Common myeloid progenitor, CD34-positive (primary cell): ENCODE measurements at regions not wholly inside any gene's neighbourhood (a gene's known extent, or its start where the extent isn't known, plus 50 kb on each side); places are given as distances from the start of the nearest gene placed in this dataset.

Experiments used
- CTCF ChIA-PET: fragments of 350-600 bp; sonication (Branson Sonifier 250); formaldehyde crosslinking; loops from one replicate; lab custom pipeline; 2021; ENCODE audit warnings: antibody characterized with exemption; lab: Charles Lee
- POLR2A ChIA-PET: fragments of 350-600 bp; sonication (Branson Sonifier 250); formaldehyde crosslinking; loops from one replicate; lab custom pipeline; 2021; ENCODE audit warnings: antibody characterized with exemption; lab: Charles Lee
- DNase-seq, 3 donors: peaks; one replicate each; pipeline versions ENCODE4 v3.0.0 to v3.0.0-alpha.2; 2013
- H3K27ac ChIP-seq, 2 experiments: 1 replicate in 1 of 2; 2 replicates in 1 of 2; pipeline ENCODE4 v1.7.0; 2013; ENCODE audit warnings: inconsistent platforms in 2 of 2, low read length in 2 of 2, mild to moderate bottlenecking in 2 of 2, low read depth in 1 of 2, moderate library complexity in 1 of 2; ENCODE audit not compliant: severe bottlenecking in 2 of 2, insufficient read depth in 1 of 2, poor library complexity in 1 of 2
- H3K27me3 ChIP-seq, 5 experiments: replicated peaks in 2 of 5; 1 replicate in 3 of 5; 2 replicates in 2 of 5; pipeline versions ENCODE4 v1.6.1 to v1.7.0; 2013; ENCODE audit warnings: low read length in 4 of 5, mild to moderate bottlenecking in 2 of 5, moderate library complexity in 2 of 5, inconsistent platforms in 1 of 5; ENCODE audit not compliant: insufficient read depth in 5 of 5, control insufficient read depth in 4 of 5
- H3K36me3 ChIP-seq, 4 experiments: 1 replicate in 2 of 4; 2 replicates in 2 of 4; pipeline versions ENCODE4 v1.6.1 to v1.7.0; 2013; ENCODE audit warnings: low read length in 3 of 4, control low read depth in 1 of 4, mild to moderate bottlenecking in 1 of 4; ENCODE audit not compliant: control insufficient read depth in 4 of 4, insufficient read depth in 4 of 4
- H3K4me1 ChIP-seq, 4 experiments: 1 replicate in 3 of 4; 2 replicates in 1 of 4; pipeline versions ENCODE4 v1.6.1 to v1.7.1; 2013; ENCODE audit warnings: low read length in 3 of 4, mild to moderate bottlenecking in 3 of 4, control low read depth in 1 of 4, inconsistent platforms in 1 of 4, moderate library complexity in 1 of 4; ENCODE audit not compliant: control insufficient read depth in 4 of 4, insufficient read depth in 4 of 4; ENCODE audit errors: control extremely low read depth in 1 of 4
- H3K4me3 ChIP-seq, 7 experiments: 1 replicate in 4 of 7; 2 replicates in 3 of 7; pipeline versions ENCODE4 v1.5.1 to v1.7.0; 2013; ENCODE audit warnings: mild to moderate bottlenecking in 7 of 7, low read length in 6 of 7, moderate library complexity in 6 of 7, inconsistent platforms in 2 of 7, low read depth in 2 of 7, control low read depth in 1 of 7; ENCODE audit not compliant: insufficient read depth in 4 of 7, control insufficient read depth in 1 of 7; ENCODE audit errors: extremely low read depth in 1 of 7
- H3K9me3 ChIP-seq, 5 experiments: 1 replicate in 4 of 5; 2 replicates in 1 of 5; pipeline versions ENCODE4 v1.6.1 to v1.7.1; 2013; ENCODE audit warnings: low read length in 4 of 5, mild to moderate bottlenecking in 2 of 5, inconsistent platforms in 1 of 5, low read depth in 1 of 5, moderate library complexity in 1 of 5; ENCODE audit not compliant: control insufficient read depth in 4 of 5, insufficient read depth in 2 of 5; ENCODE audit errors: control extremely low read depth in 1 of 5
- WGBS: methylation state at CpG from one replicate; pipeline ENCODE4 v1.1.5; 2013; ENCODE audit not compliant: insufficient coverage; 5-methylcytosine and 5-hydroxymethylcytosine counted together

DNA sequence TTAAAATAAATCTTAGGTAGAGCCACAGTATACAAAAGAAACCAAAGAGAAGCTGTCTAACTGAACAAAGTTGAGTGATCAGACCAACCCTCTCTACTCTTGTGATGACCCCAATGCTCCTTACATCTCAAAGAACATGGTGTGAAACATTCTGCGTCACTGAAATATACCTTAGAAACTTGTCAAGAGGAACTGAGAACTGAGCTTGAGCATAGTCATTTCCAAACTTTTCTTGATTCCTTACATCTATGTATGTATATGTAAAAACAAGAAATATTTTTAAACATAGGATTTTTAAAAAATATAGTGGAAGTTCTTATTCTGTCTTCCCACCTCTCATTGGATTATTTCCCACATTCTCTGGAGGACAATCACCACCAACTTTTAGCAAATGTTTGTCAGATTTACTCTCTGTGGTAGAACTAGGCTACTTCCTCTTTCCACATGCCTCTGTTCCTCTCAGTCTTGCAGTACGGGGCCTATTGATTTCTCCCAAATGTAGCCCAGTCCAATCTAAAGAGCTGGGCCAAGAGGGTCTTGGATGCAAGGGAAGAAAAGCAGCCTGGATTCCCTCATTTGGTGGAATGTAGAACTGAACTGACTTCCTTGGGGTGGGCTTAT lies 98.2 kb upstream of the HHIP start:
- POLR2A ChIA-PET = no interaction called here
- no peaks in the 10 kb centered on the region for H3K36me3 ChIP-seq
- H3K27me3 ChIP-seq = no peaks in the 10 kb centered on the region
- H3K4me1 ChIP-seq = no peaks in the 10 kb centered on the region
- peak in 1 of 3 donors; percentile 30 for DNase-seq
- CTCF ChIA-PET = no interaction called here
- H3K4me3 ChIP-seq = no peak overlapping the region
- no peak overlapping the region for H3K27ac ChIP-seq
- WGBS = 0% methylated on average over 1 of the region's 2 CpGs
- peaks cover 0 to 4% (median 0%) of the 10 kb centered on the region in 5 experiments for H3K9me3 ChIP-seq

- no peak overlapping the region for H3K27ac ChIP-seq
- DNase-seq = peak in 1 of 3 donors; percentile 11
- peaks cover 0 to 8% (median 3%) of the 10 kb centered on the region in 4 experiments for H3K4me1 ChIP-seq
- POLR2A ChIA-PET = interaction anchor here (0.7 kb wide), 1 partner anchor 410 kb away, joined by 4 read pairs; no protein-coding TSS in a partner anchor
- CTCF ChIA-PET = no interaction called here
- H3K4me3 ChIP-seq = no peak overlapping the region
- no peaks in the 10 kb centered on the region for H3K27me3 ChIP-seq
- WGBS = 60% methylated on average over 1 of the region's 1 CpG
- no peaks in the 10 kb centered on the region for H3K9me3 ChIP-seq
- no peaks in the 10 kb centered on the region for H3K36me3 ChIP-seq
Measured at GRCh38 chr4:144556636-144557035, 89.3 kb upstream of the HHIP start.

DNA sequence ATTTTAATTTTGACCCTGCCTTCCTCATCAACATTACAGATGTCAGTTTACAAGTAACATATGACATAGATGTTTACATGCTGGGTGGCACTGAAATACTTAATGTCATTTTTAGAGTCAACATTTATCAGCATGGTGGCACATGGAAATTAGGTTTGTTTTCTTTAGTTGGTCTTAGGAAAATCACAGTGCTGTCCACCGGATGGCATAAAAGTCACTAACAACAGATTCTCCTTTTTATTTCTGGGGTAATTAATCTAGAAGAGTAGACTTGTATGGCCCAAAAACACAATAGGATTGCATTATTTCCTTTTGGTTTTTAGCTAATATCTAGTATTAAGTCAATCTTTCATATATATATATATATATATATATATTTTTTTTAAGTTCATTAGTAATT lies 88.6 kb upstream of the HHIP start:
- Histone ChIP-seq H3K9me3 (no peaks in the 10 kb centered on the region), H3K27me3 (no peaks in the 10 kb centered on the region), H3K4me1 (peaks cover 0 to 12% (median 6%) of the 10 kb centered on the region in 4 experiments), H3K27ac (no peak overlapping the region), H3K36me3 (no peaks in the 10 kb centered on the region), H3K4me3 (no peak overlapping the region)
- CTCF ChIA-PET = no interaction called here
- POLR2A ChIA-PET = no interaction called here
- 100% methylated on average over 1 of the region's 1 CpG for WGBS
- DNase-seq = peak in 1 of 3 donors; percentile 14

DNA sequence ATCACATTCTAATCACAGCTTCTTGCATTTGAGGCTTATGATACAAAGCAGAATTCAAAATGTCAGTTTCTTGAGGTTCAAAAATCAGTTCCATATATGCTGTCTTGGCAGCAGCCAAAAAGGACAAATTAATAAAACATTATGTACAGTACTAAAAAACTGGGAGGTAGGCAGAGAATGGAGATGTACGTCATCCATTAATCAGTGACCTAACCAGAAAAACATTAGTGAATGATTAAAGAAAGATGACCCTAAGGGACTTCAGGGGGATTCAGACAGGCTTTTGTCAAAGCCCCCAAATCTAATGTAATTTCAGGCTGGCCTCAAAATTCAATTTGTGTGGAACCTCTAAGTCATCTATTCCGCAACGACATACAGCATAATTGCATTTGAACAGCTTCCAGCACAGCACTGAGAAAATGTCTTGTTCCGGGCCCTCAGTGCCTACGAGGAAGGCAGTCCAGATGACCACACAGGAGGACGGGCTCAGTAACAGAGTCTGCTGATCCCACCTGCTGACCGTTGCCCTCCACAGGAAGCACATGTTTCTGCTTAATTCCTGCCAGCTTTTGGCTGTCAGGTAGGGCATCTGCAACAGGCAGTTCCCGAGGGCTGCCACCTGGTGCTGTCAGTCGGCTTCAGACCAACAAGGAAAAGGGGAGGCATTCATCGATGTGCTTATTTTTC lies 83.8 kb upstream of the HHIP start:
- no peaks in the 10 kb centered on the region for H3K27me3 ChIP-seq
- POLR2A ChIA-PET = no interaction called here
- no peaks in the 10 kb centered on the region for H3K36me3 ChIP-seq
- H3K9me3 ChIP-seq = no peaks in the 10 kb centered on the region
- H3K4me1 ChIP-seq = peaks cover 0 to 14% (median 7%) of the 10 kb centered on the region in 4 experiments
- peak; percentile 6 to 64 (median 43) for DNase-seq
- CTCF ChIA-PET = interaction anchor here (0.8 to 1.3 kb wide), 3 partner anchors 8 to 192 kb away, joined by 3 to 4 read pairs (median 3); no protein-coding TSS in a partner anchor
- H3K4me3 ChIP-seq = peak overlapping the region in 1 of 7 experiments; percentile 8
- no peak overlapping the region for H3K27ac ChIP-seq
- 32% methylated on average over 9 of the region's 10 CpGs for WGBS

GRCh38 chr4:144564358-144564757 lies 81.6 kb upstream of the HHIP start:
- CTCF ChIA-PET = no interaction called here
- Histone ChIP-seq H3K4me3 (no peak overlapping the region), H3K4me1 (peaks cover 0 to 13% (median 7%) of the 10 kb centered on the region in 4 experiments), H3K27me3 (no peaks in the 10 kb centered on the region), H3K27ac (no peak overlapping the region), H3K9me3 (no peaks in the 10 kb centered on the region), H3K36me3 (no peaks in the 10 kb centered on the region)
- POLR2A ChIA-PET = no interaction called here
- WGBS = 40% methylated on average over 3 of the region's 3 CpGs
- peak in 1 of 3 donors; percentile 19 for DNase-seq

- no CpG with 5 or more reads among the region's 4 CpGs for WGBS
- no peaks in the 10 kb centered on the region for H3K9me3 ChIP-seq
- peaks cover 0 to 13% (median 7%) of the 10 kb centered on the region in 4 experiments for H3K4me1 ChIP-seq
- no peak overlapping the region for H3K27ac ChIP-seq
- POLR2A ChIA-PET = no interaction called here
- no peaks in the 10 kb centered on the region for H3K27me3 ChIP-seq
- no peak overlapping the region for H3K4me3 ChIP-seq
- DNase-seq = no peak
- H3K36me3 ChIP-seq = no peaks in the 10 kb centered on the region
- CTCF ChIA-PET = no interaction called here
Measured at GRCh38 chr4:144565527-144566195, 80.3 kb upstream of the HHIP start.
